ENCODE measurements at regions not wholly inside any gene's neighbourhood (a gene's known extent, or its start where the extent isn't known, plus 50 kb on each side); places are given as distances from the start of the nearest gene placed in this dataset.

DNA sequence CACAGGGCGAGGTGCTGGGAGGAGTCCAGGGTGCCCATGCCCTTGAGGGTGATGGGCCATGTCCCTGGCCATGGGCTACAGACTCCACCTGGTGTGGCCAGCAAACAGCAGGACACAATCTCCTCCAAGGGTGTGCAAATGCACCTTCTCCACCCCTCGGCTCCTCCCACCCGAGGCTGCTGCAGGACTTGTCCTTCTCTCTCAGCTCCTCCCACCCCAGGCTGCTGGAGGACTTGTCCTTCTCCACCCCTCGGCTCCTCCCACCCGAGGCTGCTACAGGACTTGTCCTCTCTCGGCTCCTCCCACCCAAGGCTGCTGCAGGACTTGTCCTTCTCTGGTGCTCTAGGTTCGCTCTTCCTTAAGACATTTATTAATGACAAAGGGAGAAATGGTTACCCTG lies 57.3 kb upstream of the SNTG2 start:
- Mint-ChIP-seq H3K27me3 (peaks cover 7% of the 10 kb centered on the region), H3K4me3 (no peak overlapping the region), H3K4me1 (no peaks in the 10 kb centered on the region), H3K9me3 (ENCODE audit: insufficient read depth) (peaks cover 8% of the 10 kb centered on the region), H3K27ac (no peak overlapping the region)
- Histone ChIP-seq H3K9me3 (ENCODE audit: control extremely low read depth in 1 of 3, control insufficient read depth in 2 of 3, insufficient read depth in 1 of 3, low read length in 2 of 3) (peaks cover 1 to 11% (median 11%) of the 10 kb centered on the region in 3 donors), H3K27ac (ENCODE audit: low read length in 2 of 2) (no peak overlapping the region), H3K4me2 (replicated peaks; ENCODE audit: low read depth, low read length, poor library complexity, severe bottlenecking) (no peak overlapping the region), H3K27me3 (replicated peaks in 1 of 4; ENCODE audit: control extremely low read depth in 1 of 4, control insufficient read depth in 3 of 4, insufficient read depth in 4 of 4, low read length in 3 of 4) (peaks cover 0 to 3% (median 0%) of the 10 kb centered on the region in 4 experiments), H4K20me1 (ENCODE audit: control insufficient read depth, insufficient read depth, low read length, poor library complexity, severe bottlenecking) (no peaks in the 10 kb centered on the region), H3K4me3 (ENCODE audit: control extremely low read depth in 1 of 5, extremely low read depth in 1 of 5, insufficient read depth in 1 of 5, low read depth in 2 of 5, low read length in 4 of 5) (no peak overlapping the region), H3K36me3 (replicated peaks in 1 of 2; ENCODE audit: control extremely low read depth in 1 of 2, control insufficient read depth in 1 of 2, extremely low read depth in 1 of 2, insufficient read depth in 2 of 2, low read length in 1 of 2) (no peaks in the 10 kb centered on the region), H3K4me1 (ENCODE audit: control insufficient read depth in 2 of 2, insufficient read depth in 2 of 2, low read length in 2 of 2) (no peaks in the 10 kb centered on the region), H2AFZ (ENCODE audit: insufficient read depth, low read depth, low read length, poor library complexity, severe bottlenecking) (no peak overlapping the region), H3K9ac (ENCODE audit: low read length) (no peak overlapping the region), H3K79me2 (ENCODE audit: control insufficient read depth, insufficient read depth, low read length) (no peaks in the 10 kb centered on the region)
- 59% methylated on average over 7 of the region's 7 CpGs for WGBS (ENCODE audit: insufficient coverage)
- ChIA-PET CTCF (no interaction called here), POLR2A (no interaction called here)
- TF ChIP-seq EZH2 (IDR thresholded peaks at IDR 0.05; ENCODE audit: borderline replicate concordance, insufficient read depth, low read depth, low read length, poor library complexity, severe bottlenecking), result no peak
- TF ChIP-seq, protein P1, sequence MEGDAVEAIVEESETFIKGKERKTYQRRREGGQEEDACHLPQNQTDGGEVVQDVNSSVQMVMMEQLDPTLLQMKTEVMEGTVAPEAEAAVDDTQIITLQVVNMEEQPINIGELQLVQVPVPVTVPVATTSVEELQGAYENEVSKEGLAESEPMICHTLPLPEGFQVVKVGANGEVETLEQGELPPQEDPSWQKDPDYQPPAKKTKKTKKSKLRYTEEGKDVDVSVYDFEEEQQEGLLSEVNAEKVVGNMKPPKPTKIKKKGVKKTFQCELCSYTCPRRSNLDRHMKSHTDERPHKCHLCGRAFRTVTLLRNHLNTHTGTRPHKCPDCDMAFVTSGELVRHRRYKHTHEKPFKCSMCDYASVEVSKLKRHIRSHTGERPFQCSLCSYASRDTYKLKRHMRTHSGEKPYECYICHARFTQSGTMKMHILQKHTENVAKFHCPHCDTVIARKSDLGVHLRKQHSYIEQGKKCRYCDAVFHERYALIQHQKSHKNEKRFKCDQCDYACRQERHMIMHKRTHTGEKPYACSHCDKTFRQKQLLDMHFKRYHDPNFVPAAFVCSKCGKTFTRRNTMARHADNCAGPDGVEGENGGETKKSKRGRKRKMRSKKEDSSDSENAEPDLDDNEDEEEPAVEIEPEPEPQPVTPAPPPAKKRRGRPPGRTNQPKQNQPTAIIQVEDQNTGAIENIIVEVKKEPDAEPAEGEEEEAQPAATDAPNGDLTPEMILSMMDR (IDR thresholded peaks at IDR 0.05), result no peak
- intact Hi-C loops (cut with micrococcal nuclease), result no loop called here
- DNase-seq (no peak), ATAC-seq (ENCODE audit: low read depth) (no peak)

DNA sequence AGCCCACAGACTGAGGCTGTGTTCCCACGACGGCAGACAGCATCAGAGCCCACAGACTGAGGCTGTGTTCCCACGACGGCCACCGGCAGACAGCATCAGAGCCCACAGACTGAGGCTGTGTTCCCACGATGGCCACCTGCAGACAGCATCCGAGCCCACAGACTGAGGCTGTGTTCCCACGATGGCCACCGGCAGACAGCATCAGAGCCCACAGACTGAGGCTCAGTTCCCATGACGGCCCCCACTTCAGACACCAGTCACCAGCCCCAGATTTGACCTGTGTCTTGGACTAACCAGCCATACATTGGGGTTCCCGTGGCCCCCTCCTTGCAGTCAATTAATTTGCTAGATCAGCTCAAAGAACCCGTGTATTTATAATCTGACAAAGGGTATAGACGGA lies 57.8 kb upstream of the SNTG2 start:
- no peak overlapping the region for H3K4me2 ChIP-seq (replicated peaks; ENCODE audit: low read depth, low read length, poor library complexity, severe bottlenecking)
- H4K20me1 ChIP-seq (ENCODE audit: control insufficient read depth, insufficient read depth, low read length, poor library complexity, severe bottlenecking), result no peaks in the 10 kb centered on the region
- TF ChIP-seq, protein P1 (IDR thresholded peaks at IDR 0.05), result no peak
- TF ChIP-seq EZH2 (IDR thresholded peaks at IDR 0.05; ENCODE audit: borderline replicate concordance, insufficient read depth, low read depth, low read length, poor library complexity, severe bottlenecking), result no peak
- H3K4me1 Mint-ChIP-seq, result no peaks in the 10 kb centered on the region
- no peak for DNase-seq
- no peak for ATAC-seq (ENCODE audit: low read depth)
- ChIA-PET CTCF (no interaction called here), POLR2A (no interaction called here)
- H3K9ac ChIP-seq (ENCODE audit: low read length), result no peak overlapping the region
- peaks cover 0 to 3% (median 0%) of the 10 kb centered on the region in 4 experiments for H3K27me3 ChIP-seq (replicated peaks in 1 of 4; ENCODE audit: control extremely low read depth in 1 of 4, control insufficient read depth in 3 of 4, insufficient read depth in 4 of 4, low read length in 3 of 4)
- no peak overlapping the region for H3K27ac ChIP-seq (ENCODE audit: low read length in 2 of 2)
- no peak overlapping the region for H3K27ac Mint-ChIP-seq
- no peak overlapping the region for H3K4me3 Mint-ChIP-seq
- no peak overlapping the region for H3K4me3 ChIP-seq (ENCODE audit: control extremely low read depth in 1 of 5, extremely low read depth in 1 of 5, insufficient read depth in 1 of 5, low read depth in 2 of 5, low read length in 4 of 5)
- H3K36me3 ChIP-seq (replicated peaks in 1 of 2; ENCODE audit: control extremely low read depth in 1 of 2, control insufficient read depth in 1 of 2, extremely low read depth in 1 of 2, insufficient read depth in 2 of 2, low read length in 1 of 2), result no peaks in the 10 kb centered on the region
- intact Hi-C loops (cut with micrococcal nuclease), result no loop called here
- no peaks in the 10 kb centered on the region for H3K79me2 ChIP-seq (ENCODE audit: control insufficient read depth, insufficient read depth, low read length)
- WGBS (ENCODE audit: insufficient coverage), result 79% methylated on average over 13 of the region's 13 CpGs
- H2AFZ ChIP-seq (ENCODE audit: insufficient read depth, low read depth, low read length, poor library complexity, severe bottlenecking), result no peak overlapping the region
- no peaks in the 10 kb centered on the region for H3K4me1 ChIP-seq (ENCODE audit: control insufficient read depth in 2 of 2, insufficient read depth in 2 of 2, low read length in 2 of 2)
- peaks cover 1 to 11% (median 8%) of the 10 kb centered on the region in 3 donors for H3K9me3 ChIP-seq (ENCODE audit: control extremely low read depth in 1 of 3, control insufficient read depth in 2 of 3, insufficient read depth in 1 of 3, low read length in 2 of 3)
- peaks cover 7% of the 10 kb centered on the region for H3K27me3 Mint-ChIP-seq
- H3K9me3 Mint-ChIP-seq (ENCODE audit: insufficient read depth), result peaks cover 8% of the 10 kb centered on the region
